T-helper 1 cell treated with Interleukin-12 subunit alpha and Interleukin-12 subunit beta and Interleukin-4 antibody, amounts not matched to agents 30 μg/mL and 1 μg/mL, for 36 hours (primary cell): ENCODE measurements at regions not wholly inside any gene's neighbourhood (a gene's known extent, or its start where the extent isn't known, plus 50 kb on each side); places are given as distances from the start of the nearest gene placed in this dataset.

ENCODE experiments used
- H3K27ac Mint-ChIP-seq: one replicate; pipeline ENCODE4 v1.8.0; 2021; ENCODE audit warnings: mild to moderate bottlenecking, mixed read lengths
- H3K27me3 Mint-ChIP-seq: one replicate; pipeline ENCODE4 v1.8.0; 2021; ENCODE audit warnings: low read depth, mixed read lengths
- H3K36me3 Mint-ChIP-seq: one replicate; pipeline ENCODE4 v1.8.0; 2021; ENCODE audit warnings: low read depth, mixed read lengths
- H3K4me1 Mint-ChIP-seq: one replicate; pipeline ENCODE4 v1.8.0; 2021; ENCODE audit warnings: low read depth, mixed read lengths
- H3K4me3 Mint-ChIP-seq: one replicate; pipeline ENCODE4 v1.8.0; 2021; ENCODE audit warnings: mild to moderate bottlenecking, moderate library complexity, mixed read lengths
- H3K9me3 Mint-ChIP-seq: one replicate; pipeline ENCODE4 v1.8.0; 2021; ENCODE audit warnings: mixed read lengths

- Mint-ChIP-seq H3K9me3 (no peaks in the 10 kb centered on the region), H3K4me1 (no peaks in the 10 kb centered on the region), H3K27me3 (peaks cover 8% of the 10 kb centered on the region), H3K27ac (no peak overlapping the region), H3K36me3 (no peaks in the 10 kb centered on the region), H3K4me3 (no peak overlapping the region)
Observed at GRCh38 chr13:91212231-91212630, 135.3 kb upstream of the MIR17HG start.

- Mint-ChIP-seq H3K27ac (no peak overlapping the region), H3K27me3 (peaks cover 8% of the 10 kb centered on the region), H3K36me3 (no peaks in the 10 kb centered on the region), H3K4me3 (no peak overlapping the region), H3K4me1 (no peaks in the 10 kb centered on the region), H3K9me3 (no peaks in the 10 kb centered on the region)
Observed at GRCh38 chr13:91214031-91214430, 133.5 kb upstream of the MIR17HG start.

DNA sequence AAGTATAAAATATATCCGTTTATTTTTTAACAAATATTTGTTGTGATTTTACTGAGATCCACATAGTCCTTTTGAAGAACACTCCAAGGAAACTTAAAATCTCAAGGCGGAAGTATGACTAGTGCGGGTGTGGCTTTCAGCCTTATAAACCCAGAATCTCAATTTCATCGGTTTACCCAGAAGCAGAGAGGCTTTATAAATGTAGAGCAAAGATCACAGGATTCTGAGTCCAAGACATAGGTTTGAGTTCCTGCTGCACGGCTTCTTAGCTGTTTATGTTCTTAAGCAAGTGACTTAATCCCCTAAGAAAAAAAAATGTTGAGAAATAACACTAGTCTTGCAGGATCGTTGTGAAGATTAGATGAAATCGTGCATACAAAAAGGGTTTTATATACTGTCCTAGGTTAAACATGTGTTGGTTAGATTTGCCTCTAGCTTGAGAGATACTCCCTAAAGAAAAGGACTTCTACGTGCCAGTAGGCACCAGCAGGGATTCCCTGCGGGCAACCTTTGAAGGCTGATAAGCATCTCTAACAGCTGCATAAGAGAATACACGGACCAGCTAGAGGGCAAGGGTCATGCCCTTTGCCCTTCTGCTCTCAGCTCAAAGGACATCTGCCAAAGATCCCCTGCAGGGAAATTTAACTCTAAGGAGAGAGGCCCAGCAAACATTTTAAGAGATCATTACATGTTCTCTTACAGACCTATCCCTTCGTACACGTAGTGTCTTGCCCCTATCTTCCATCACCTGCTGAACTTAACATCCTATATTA lies 130.4 kb upstream of the MIR17HG start:
- Mint-ChIP-seq H3K4me1 (no peaks in the 10 kb centered on the region), H3K27me3 (no peaks in the 10 kb centered on the region), H3K9me3 (no peaks in the 10 kb centered on the region), H3K4me3 (no peak overlapping the region), H3K36me3 (no peaks in the 10 kb centered on the region), H3K27ac (no peak overlapping the region)

DNA sequence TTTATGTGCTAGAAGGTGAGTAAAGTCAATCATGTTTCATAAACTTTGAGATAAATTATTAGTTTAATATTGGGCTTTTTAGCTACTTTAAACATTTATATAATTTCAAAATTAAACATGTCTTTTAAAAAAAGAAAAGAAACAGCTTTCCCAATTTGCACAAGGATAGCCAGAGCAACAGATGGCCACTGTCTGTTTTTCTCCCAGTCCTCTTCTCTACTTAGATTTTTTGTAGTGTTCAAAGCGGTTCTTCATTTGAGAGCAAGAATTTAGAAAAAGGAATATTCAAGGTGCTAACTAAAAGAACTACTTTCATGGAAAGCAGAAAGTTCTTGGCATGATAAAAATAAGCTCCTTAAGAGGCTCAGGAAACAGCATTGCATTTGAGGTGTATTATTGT lies 128.3 kb upstream of the MIR17HG start:
- Mint-ChIP-seq H3K27me3 (no peaks in the 10 kb centered on the region), H3K9me3 (no peaks in the 10 kb centered on the region), H3K27ac (no peak overlapping the region), H3K4me3 (no peak overlapping the region), H3K4me1 (no peaks in the 10 kb centered on the region), H3K36me3 (no peaks in the 10 kb centered on the region)

DNA sequence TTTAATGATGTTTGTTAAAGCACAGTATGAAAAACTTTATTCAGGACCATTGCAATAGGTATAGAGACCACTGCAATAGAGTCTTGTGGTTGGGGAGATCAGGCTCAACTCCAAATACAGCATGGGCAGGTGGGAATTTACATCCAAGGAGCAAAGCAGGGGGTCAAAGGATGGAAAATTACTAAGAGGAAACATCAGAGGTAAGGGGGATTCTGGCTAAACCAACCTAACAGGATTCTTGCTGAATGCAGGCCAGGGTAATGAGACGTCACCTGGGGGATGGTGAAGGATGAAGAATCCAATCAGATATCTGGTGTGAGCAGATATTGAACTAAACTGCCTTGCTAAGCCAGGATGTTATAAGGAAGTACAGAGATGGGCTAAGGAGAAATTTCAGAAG lies 126.6 kb upstream of the MIR17HG start:
- H3K4me3 Mint-ChIP-seq = no peak overlapping the region
- H3K4me1 Mint-ChIP-seq = no peaks in the 10 kb centered on the region
- no peaks in the 10 kb centered on the region for H3K27me3 Mint-ChIP-seq
- H3K36me3 Mint-ChIP-seq = no peaks in the 10 kb centered on the region
- no peaks in the 10 kb centered on the region for H3K9me3 Mint-ChIP-seq
- no peak overlapping the region for H3K27ac Mint-ChIP-seq

- no peaks in the 10 kb centered on the region for H3K27me3 Mint-ChIP-seq
- H3K36me3 Mint-ChIP-seq = no peaks in the 10 kb centered on the region
- no peaks in the 10 kb centered on the region for H3K9me3 Mint-ChIP-seq
- no peak overlapping the region for H3K27ac Mint-ChIP-seq
- H3K4me1 Mint-ChIP-seq = no peaks in the 10 kb centered on the region
- H3K4me3 Mint-ChIP-seq = no peak overlapping the region
Observed at GRCh38 chr13:91228108-91228507, 119.4 kb upstream of the MIR17HG start.

DNA sequence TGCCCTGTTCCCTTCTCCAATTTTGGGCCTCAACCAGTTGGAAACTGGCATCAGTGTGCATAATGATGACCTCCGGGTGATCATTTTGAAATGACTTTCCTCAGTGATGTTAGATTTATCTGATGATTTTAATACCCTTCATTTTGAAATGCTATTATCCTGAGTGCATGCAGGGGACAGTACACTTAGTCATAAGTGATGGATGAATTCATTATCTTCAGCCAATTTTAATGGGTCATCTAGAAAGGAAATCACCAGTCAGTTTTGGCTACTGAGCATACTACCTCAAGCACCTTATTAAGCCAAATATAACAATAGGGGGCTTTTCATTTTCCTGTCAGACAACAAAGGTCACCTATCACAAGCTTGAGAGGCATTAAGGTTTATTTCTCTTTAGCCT lies 118.5 kb upstream of the MIR17HG start:
- Mint-ChIP-seq H3K27ac (no peak overlapping the region), H3K4me1 (no peaks in the 10 kb centered on the region), H3K27me3 (no peaks in the 10 kb centered on the region), H3K4me3 (no peak overlapping the region), H3K36me3 (no peaks in the 10 kb centered on the region), H3K9me3 (no peaks in the 10 kb centered on the region)

GRCh38 chr13:91232716-91233115 lies 114.8 kb upstream of the MIR17HG start:
- no peak overlapping the region for H3K27ac Mint-ChIP-seq
- H3K36me3 Mint-ChIP-seq = no peaks in the 10 kb centered on the region
- no peak overlapping the region for H3K4me3 Mint-ChIP-seq
- no peaks in the 10 kb centered on the region for H3K9me3 Mint-ChIP-seq
- no peaks in the 10 kb centered on the region for H3K27me3 Mint-ChIP-seq
- no peaks in the 10 kb centered on the region for H3K4me1 Mint-ChIP-seq

DNA sequence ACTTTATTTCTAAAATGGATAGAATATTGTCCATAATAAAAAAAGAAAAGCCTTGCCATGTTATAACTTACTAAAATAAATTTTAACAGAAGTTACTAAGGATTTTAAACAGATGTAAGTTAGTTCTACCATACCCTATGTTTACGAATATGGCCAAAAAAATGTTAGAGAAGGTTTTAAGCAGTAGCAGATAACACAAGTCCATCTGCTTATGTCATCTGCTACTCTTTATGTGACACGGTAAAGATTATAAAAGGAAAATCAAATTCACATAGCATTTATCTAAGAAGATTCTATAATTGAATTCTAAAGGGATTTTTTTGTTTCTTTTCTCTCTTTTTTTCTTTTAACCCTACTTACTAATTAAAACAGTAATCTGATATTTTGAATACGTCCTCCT lies 114.2 kb upstream of the MIR17HG start:
- Mint-ChIP-seq H3K27me3 (no peaks in the 10 kb centered on the region), H3K36me3 (no peaks in the 10 kb centered on the region), H3K9me3 (no peaks in the 10 kb centered on the region), H3K27ac (no peak overlapping the region), H3K4me3 (no peak overlapping the region), H3K4me1 (no peaks in the 10 kb centered on the region)

GRCh38 chr13:91236182-91236581 lies 111.3 kb upstream of the MIR17HG start:
- Mint-ChIP-seq H3K9me3 (no peaks in the 10 kb centered on the region), H3K4me1 (no peaks in the 10 kb centered on the region), H3K36me3 (no peaks in the 10 kb centered on the region), H3K27me3 (peaks cover 4% of the 10 kb centered on the region), H3K27ac (no peak overlapping the region), H3K4me3 (no peak overlapping the region)

- Mint-ChIP-seq H3K27ac (no peak overlapping the region), H3K4me3 (no peak overlapping the region)
Observed at GRCh38 chr13:91236921-91237320, 110.6 kb upstream of the MIR17HG start.

GRCh38 chr13:91238036-91238435 lies 109.5 kb upstream of the MIR17HG start:
- H3K27ac Mint-ChIP-seq = no peak overlapping the region

More at GRCh38 chr13:91236921-91237320, 110.6 kb upstream of the MIR17HG start:
- Mint-ChIP-seq H3K27me3 (peaks cover 4% of the 10 kb centered on the region), H3K9me3 (no peaks in the 10 kb centered on the region), H3K36me3 (no peaks in the 10 kb centered on the region), H3K4me1 (no peaks in the 10 kb centered on the region)

GRCh38 chr13:91240341-91240740 lies 107.1 kb upstream of the MIR17HG start:
- Mint-ChIP-seq H3K27ac (no peak overlapping the region), H3K27me3 (peaks cover 4% of the 10 kb centered on the region), H3K9me3 (no peaks in the 10 kb centered on the region), H3K4me3 (no peak overlapping the region), H3K36me3 (no peaks in the 10 kb centered on the region), H3K4me1 (no peaks in the 10 kb centered on the region)

More at GRCh38 chr13:91238036-91238435, 109.5 kb upstream of the MIR17HG start:
- Mint-ChIP-seq H3K4me3 (no peak overlapping the region), H3K27me3 (peaks cover 4% of the 10 kb centered on the region), H3K4me1 (no peaks in the 10 kb centered on the region), H3K36me3 (no peaks in the 10 kb centered on the region), H3K9me3 (no peaks in the 10 kb centered on the region)

GRCh38 chr13:91241221-91241933 lies 106.1 kb upstream of the MIR17HG start:
- H3K27me3 Mint-ChIP-seq = peaks cover 5% of the 10 kb centered on the region
- no peaks in the 10 kb centered on the region for H3K4me1 Mint-ChIP-seq
- H3K4me3 Mint-ChIP-seq = no peak overlapping the region
- no peak overlapping the region for H3K27ac Mint-ChIP-seq
- no peaks in the 10 kb centered on the region for H3K36me3 Mint-ChIP-seq
- H3K9me3 Mint-ChIP-seq = no peaks in the 10 kb centered on the region

GRCh38 chr13:91242652-91243051 lies 104.8 kb upstream of the MIR17HG start:
- no peak overlapping the region for H3K4me3 Mint-ChIP-seq
- no peak overlapping the region for H3K27ac Mint-ChIP-seq
- H3K27me3 Mint-ChIP-seq = peaks cover 7% of the 10 kb centered on the region
- no peaks in the 10 kb centered on the region for H3K4me1 Mint-ChIP-seq
- no peaks in the 10 kb centered on the region for H3K36me3 Mint-ChIP-seq
- H3K9me3 Mint-ChIP-seq = no peaks in the 10 kb centered on the region
